BLaER1 treated with 17β-estradiol and CSF1 and Interleukin-3, amounts not matched to agents 10 nM and 100 nM (cell line): ENCODE measurements at regions not wholly inside any gene's neighbourhood (a gene's known extent, or its start where the extent isn't known, plus 50 kb on each side); places are given as distances from the start of the nearest gene placed in this dataset.
"Not testable (repeated sequence)": the region's sequence is repeated elsewhere in the genome, so short reads cannot be mapped to it uniquely, and the experiment has no call there.

Experiments
- H3K27ac ChIP-seq, 11 experiments: shearing (Covaris generic); formaldehyde crosslinking; 2 replicates each; pipeline ENCODE4 v1.8.1; 2022
- H3K27me3 ChIP-seq, 11 experiments: shearing (Covaris generic); formaldehyde crosslinking; 2 replicates each; pipeline ENCODE4 v1.8.1; 2022
- H3K36me3 ChIP-seq, 11 experiments: shearing (Covaris generic); formaldehyde crosslinking; 2 replicates each; pipeline ENCODE4 v1.8.1; 2022
- H3K4me1 ChIP-seq, 10 experiments: shearing (Covaris generic); formaldehyde crosslinking; 2 replicates each; pipeline ENCODE4 v1.8.1; 2022
- H3K4me2 ChIP-seq, 11 experiments: shearing (Covaris generic); formaldehyde crosslinking; 2 replicates each; pipeline ENCODE4 v1.8.1; 2022
- H3K4me3 ChIP-seq, 10 experiments: shearing (Covaris generic); formaldehyde crosslinking; 2 replicates each; pipeline ENCODE4 v1.8.1; 2022
- H3K9ac ChIP-seq, 11 experiments: shearing (Covaris generic); formaldehyde crosslinking; 2 replicates each; pipeline ENCODE4 v1.8.1; 2022
- H3K9me3 ChIP-seq, 11 experiments: shearing (Covaris generic); formaldehyde crosslinking; replicated peaks in 1 of 11; 2 replicates each; pipeline ENCODE4 v1.8.1; 2022
- H4K20me1 ChIP-seq, 11 experiments: shearing (Covaris generic); formaldehyde crosslinking; 2 replicates each; pipeline ENCODE4 v1.8.1; 2022
- Cebpa-rat ChIP-seq, 11 experiments: shearing (Covaris generic); IDR thresholded peaks; 2 replicates each; pipeline ENCODE4 v1.8.1; 2022

DNA sequence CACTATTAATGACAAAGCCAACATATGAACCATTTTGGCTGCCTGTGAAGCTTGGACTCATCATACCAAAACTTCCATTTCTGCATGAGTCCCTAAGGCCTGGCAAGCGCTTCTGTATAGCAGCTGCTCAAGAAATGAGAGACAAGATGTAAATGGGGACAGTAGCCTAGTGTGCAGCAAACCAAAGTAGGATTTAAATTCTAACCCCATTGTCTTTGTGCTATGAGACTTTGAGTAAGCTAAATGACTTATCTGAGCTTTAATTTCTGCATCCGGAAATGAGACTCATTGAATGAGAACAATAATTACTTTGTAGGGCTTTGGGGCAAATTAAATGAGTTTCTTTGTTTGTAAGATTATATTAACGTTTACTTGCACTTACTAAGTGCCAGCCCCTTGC is 536.4 kb upstream of the CDH7 start:
- Histone ChIP-seq H3K9me3 (no peaks in the 10 kb centered on the region), H3K4me1 (no peaks in the 10 kb centered on the region), H4K20me1 (no peaks in the 10 kb centered on the region), H3K27me3 (no peaks in the 10 kb centered on the region), H3K9ac (no peak overlapping the region), H3K4me3 (no peak overlapping the region), H3K4me2 (no peak overlapping the region), H3K27ac (no peak overlapping the region), H3K36me3 (no peaks in the 10 kb centered on the region)
- no peak for TF ChIP-seq Cebpa-rat (IDR thresholded peaks at IDR 0.05)

DNA sequence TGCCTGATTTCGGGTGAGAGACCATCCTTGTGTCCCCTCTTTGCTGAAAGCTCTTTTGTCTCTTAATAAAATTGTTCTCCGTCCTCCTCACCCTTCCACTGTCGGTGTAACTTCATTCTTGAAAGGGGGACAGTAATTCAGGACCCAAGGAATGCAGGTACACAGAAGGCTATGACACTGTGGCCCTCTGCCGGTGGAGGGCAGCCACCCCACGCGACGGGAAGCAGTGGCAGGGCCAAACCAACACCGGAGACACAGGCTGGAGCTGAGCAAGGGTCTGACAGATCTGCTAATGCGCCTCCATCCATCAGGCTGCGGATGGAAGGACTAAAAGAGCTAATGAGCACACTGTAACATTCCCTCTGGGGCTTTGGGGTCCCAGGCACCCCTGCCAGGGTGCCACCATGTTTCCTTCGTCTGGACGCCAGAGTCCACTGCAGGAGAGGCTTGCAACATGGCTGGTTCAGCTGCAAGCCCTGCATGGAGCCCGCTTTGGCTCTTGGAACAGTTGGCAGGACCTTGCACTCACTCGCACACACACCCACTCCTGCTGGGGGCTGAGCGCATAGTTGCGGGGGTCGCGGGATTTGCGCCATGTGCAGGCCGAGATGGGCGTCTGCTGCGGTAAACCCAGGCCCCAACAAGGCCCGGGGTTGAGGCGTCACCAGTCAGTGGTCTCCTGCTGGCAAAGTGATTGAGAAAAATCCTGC is 544.1 kb upstream of the CDH7 start:
- no peaks in the 10 kb centered on the region for H3K4me1 ChIP-seq
- H3K27me3 ChIP-seq, result no peaks in the 10 kb centered on the region
- TF ChIP-seq Cebpa-rat (IDR thresholded peaks at IDR 0.05), result no peak
- H3K4me3 ChIP-seq, result no peak overlapping the region
- H3K4me2 ChIP-seq, result no peak overlapping the region
- H4K20me1 ChIP-seq, result no peaks in the 10 kb centered on the region
- no peaks in the 10 kb centered on the region for H3K9me3 ChIP-seq
- no peak overlapping the region for H3K27ac ChIP-seq
- H3K9ac ChIP-seq, result no peak overlapping the region
- H3K36me3 ChIP-seq, result no peaks in the 10 kb centered on the region

DNA sequence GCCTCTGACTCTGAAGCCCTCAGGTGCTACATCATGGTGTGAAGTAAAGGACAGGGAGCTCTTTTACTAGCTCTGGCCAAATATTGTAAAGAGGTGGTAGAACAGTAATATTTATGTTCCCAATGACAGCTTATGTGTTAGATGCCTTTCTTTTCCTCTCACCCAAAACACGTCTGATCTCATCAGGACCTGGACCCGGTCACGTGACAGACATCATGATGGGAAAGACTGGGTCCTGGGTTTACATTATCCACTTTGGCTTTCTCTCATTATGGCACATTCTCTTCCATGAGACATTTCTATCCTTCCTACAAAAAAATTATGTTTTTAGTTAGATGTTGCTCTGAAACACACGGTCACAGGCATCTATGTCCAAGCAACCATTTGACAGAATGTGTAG is 548.7 kb upstream of the CDH7 start:
- Histone ChIP-seq H3K4me2 (no peak overlapping the region), H3K27me3 (no peaks in the 10 kb centered on the region), H3K4me1 (no peaks in the 10 kb centered on the region), H3K9me3 (no peaks in the 10 kb centered on the region), H3K27ac (no peak overlapping the region), H3K9ac (no peak overlapping the region), H4K20me1 (no peaks in the 10 kb centered on the region), H3K4me3 (no peak overlapping the region), H3K36me3 (no peaks in the 10 kb centered on the region)
- no peak for TF ChIP-seq Cebpa-rat (IDR thresholded peaks at IDR 0.05)

DNA sequence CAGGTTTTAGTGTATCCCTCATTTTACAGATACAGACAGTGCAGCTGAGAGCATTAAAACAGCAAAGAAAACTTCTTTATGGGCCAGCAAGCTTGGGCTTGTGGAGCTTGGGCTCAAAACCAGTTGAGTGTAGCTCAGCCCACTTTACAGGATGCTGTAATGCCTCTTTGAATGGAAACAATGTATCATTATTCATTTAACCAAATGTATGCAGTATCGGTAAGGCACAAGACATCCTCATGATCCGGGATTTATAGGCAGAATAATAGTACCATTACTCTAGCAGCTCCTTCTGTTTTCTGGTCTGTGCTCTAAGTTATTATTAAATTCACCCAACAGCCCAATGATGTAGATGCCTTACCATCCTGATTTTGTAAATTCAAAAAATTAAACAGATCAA is 575.1 kb upstream of the CDH7 start:
- TF ChIP-seq Cebpa-rat (IDR thresholded peaks at IDR 0.05), result no peak
- Histone ChIP-seq H3K4me1 (no peaks in the 10 kb centered on the region), H3K27ac (no peak overlapping the region), H3K27me3 (no peaks in the 10 kb centered on the region), H3K9ac (no peak overlapping the region), H3K4me3 (no peak overlapping the region), H3K4me2 (no peak overlapping the region), H4K20me1 (no peaks in the 10 kb centered on the region), H3K36me3 (no peaks in the 10 kb centered on the region), H3K9me3 (peaks cover 0 to 4% (median 0%) of the 10 kb centered on the region in 11 experiments; a peak in 2 of 22 replicates)

DNA sequence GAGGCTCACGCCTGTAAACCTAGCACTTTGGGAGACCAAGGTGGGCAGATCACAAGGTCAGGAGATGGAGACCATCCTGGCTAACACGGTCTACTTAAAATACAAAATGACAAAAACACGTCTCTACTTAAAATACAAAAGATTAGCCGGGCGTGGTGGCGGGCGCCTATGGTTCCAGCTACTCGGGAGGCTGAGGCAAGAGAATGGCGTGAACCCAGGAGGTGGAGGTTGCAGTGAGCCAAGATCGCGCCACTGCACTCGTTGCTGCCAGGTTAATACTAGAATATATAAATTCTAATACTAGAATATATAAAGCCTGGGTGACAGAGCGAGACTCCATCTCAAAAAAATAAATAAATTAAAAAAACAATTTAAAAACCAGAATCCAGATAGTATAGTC is 588.7 kb upstream of the CDH7 start:
- not testable (repeated sequence) for H4K20me1 ChIP-seq, H3K9me3 ChIP-seq, H3K27me3 ChIP-seq, H3K36me3 ChIP-seq, H3K4me1 ChIP-seq, H3K9ac ChIP-seq, H3K27ac ChIP-seq, H3K4me3 ChIP-seq, H3K4me2 ChIP-seq

DNA sequence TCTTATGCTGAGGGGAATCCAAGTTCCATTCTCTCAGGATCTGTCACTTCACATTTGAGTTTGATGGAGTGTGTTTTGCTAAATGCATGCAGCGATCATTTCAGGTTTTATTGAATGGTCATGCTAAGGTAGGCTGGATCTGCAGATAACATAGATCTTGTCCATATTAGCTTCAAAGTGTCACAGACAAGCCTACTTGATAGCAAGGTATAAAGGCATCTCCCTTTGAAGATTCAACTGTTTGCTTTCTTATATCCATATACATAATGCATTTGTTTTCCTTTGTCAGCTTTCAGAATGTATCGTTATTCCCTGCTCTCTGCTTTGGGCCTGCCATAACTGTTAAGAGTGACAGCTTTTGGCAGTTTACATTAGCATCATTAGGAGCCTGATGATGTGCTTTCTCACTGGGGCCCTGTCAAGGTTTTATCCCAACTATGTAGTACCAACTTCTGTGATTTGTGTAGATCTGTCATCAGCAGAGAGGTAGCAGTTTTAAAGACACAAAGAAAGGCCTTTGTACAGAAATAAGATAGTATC is 604.3 kb upstream of the CDH7 start:
- H3K27ac ChIP-seq, result no peak overlapping the region
- H3K4me3 ChIP-seq, result no peak overlapping the region
- no peak for TF ChIP-seq Cebpa-rat (IDR thresholded peaks at IDR 0.05)
- H4K20me1 ChIP-seq, result no peaks in the 10 kb centered on the region
- no peaks in the 10 kb centered on the region for H3K27me3 ChIP-seq
- no peak overlapping the region for H3K9ac ChIP-seq
- H3K4me1 ChIP-seq, result peaks cover 0 to 16% (median 11%) of the 10 kb centered on the region in 10 experiments; a peak in 15 of 20 replicates
- no peak overlapping the region for H3K4me2 ChIP-seq
- no peaks in the 10 kb centered on the region for H3K36me3 ChIP-seq
- H3K9me3 ChIP-seq, result peaks cover 0 to 24% (median 6%) of the 10 kb centered on the region in 11 experiments; a peak in 12 of 22 replicates

DNA sequence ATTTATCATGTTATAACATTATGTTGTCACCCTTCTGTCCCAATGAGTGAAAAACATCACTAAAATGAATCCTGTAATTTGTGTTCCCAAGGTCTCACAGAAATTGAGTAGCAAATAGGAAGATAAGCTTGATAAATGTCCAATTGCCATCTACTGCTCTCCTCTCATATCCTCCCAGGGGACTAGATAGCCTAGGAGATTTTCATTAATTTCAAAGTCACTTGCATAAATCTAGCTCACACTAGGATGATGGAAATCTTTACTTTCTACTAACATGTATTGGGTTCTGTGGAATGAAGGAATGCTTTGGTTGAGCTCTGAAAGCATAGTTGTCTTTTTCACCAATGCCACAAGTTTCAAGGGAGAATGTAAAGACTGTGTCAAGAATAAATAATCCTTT is 605.5 kb upstream of the CDH7 start:
- Histone ChIP-seq H3K4me3 (no peak overlapping the region), H3K27me3 (no peaks in the 10 kb centered on the region), H3K9me3 (peaks cover 0 to 14% (median 5%) of the 10 kb centered on the region in 11 experiments; a peak in 11 of 22 replicates), H3K4me2 (no peak overlapping the region), H4K20me1 (no peaks in the 10 kb centered on the region), H3K4me1 (peaks cover 0 to 16% (median 11%) of the 10 kb centered on the region in 10 experiments; a peak in 15 of 20 replicates), H3K27ac (no peak overlapping the region), H3K36me3 (no peaks in the 10 kb centered on the region), H3K9ac (no peak overlapping the region)
- TF ChIP-seq Cebpa-rat (IDR thresholded peaks at IDR 0.05), result no peak

DNA sequence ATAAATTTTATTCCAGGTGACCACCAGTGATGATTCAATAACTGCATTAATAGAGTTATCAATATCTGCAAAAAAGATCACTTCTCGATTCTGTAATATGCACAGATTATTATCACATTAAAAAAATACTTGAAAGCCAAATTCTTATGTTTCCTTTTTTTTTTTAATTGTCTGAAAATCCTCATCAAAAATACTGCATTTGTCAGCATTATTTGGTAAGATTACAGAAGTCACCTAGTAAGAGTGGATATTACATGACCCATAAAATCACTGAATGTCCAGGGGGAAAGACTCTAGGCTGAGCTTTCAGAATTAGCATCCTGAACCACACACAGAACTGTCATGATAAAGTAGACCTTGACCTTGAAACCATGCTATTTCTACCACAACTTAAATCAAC is 617.2 kb upstream of the CDH7 start:
- Histone ChIP-seq H3K36me3 (no peaks in the 10 kb centered on the region), H3K27me3 (no peaks in the 10 kb centered on the region), H3K4me3 (no peak overlapping the region), H3K4me2 (no peak overlapping the region), H3K4me1 (no peaks in the 10 kb centered on the region), H3K27ac (no peak overlapping the region), H4K20me1 (no peaks in the 10 kb centered on the region), H3K9me3 (no peaks in the 10 kb centered on the region), H3K9ac (no peak overlapping the region)
- TF ChIP-seq Cebpa-rat (IDR thresholded peaks at IDR 0.05), result no peak

DNA sequence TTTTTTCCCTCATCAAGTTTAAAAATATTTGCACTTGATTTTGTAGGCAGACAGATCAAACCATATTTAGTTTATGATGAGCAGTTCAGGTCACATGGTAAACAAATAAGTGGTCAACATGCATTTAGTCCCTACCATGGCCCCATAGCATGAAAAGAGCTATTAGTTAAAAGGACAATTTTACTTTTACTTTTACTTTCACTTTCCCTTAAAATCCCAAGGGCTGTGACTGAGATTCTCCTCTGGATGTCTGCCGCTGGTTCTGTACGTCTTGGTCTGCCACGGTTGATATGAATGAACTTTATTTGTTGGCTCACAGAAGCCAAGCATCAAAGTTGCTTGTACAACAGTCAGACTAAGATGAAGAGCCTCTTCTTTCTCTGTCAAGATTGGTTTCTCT is 626.2 kb upstream of the CDH7 start:
- peaks cover 0 to 8% (median 0%) of the 10 kb centered on the region in 11 experiments; a peak in 4 of 22 replicates for H3K36me3 ChIP-seq

DNA sequence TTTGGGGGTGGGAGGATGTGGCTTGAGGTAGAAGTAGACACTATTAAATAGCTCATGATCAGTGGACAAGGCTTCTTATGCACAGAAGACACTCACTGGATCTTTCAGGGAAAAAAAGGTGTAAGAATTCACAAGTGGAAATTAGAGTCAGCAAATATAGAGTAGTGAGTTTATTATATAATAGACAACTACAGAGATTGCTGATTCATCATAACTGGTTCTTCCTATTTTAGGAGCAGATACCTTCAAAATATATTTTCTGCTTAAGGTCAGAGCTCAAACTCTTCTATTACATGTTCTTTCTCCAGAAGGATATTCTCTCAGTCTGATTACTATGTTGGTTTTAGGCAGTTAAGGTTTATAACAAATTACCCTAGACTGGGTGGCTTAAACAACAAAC is 646.9 kb upstream of the CDH7 start:
- Histone ChIP-seq H3K27me3 (no peaks in the 10 kb centered on the region), H3K36me3 (no peaks in the 10 kb centered on the region), H3K4me3 (no peak overlapping the region), H3K27ac (no peak overlapping the region), H3K4me2 (no peak overlapping the region), H3K9me3 (no peaks in the 10 kb centered on the region; a peak in 2 of 22 replicates), H3K4me1 (no peaks in the 10 kb centered on the region), H4K20me1 (no peaks in the 10 kb centered on the region), H3K9ac (no peak overlapping the region)
- TF ChIP-seq Cebpa-rat (IDR thresholded peaks at IDR 0.05), result no peak

More for the DNA sequence above, 626.2 kb upstream of the CDH7 start:
- peak overlapping the region in 2 of 10 experiments; percentile 0 to 29; a peak in 2 of 20 replicates for H3K4me3 ChIP-seq
- TF ChIP-seq Cebpa-rat (IDR thresholded peaks at IDR 0.05), result no peak
- H3K27me3 ChIP-seq, result no peaks in the 10 kb centered on the region
- H3K9ac ChIP-seq, result no peak overlapping the region
- peak overlapping the region; percentile 32 to 56 (median 40); a peak in 20 of 22 replicates for H3K4me2 ChIP-seq
- H3K9me3 ChIP-seq, result peaks cover 24 to 40% (median 30%) of the 10 kb centered on the region in 11 experiments
- peaks cover 0 to 10% (median 0%) of the 10 kb centered on the region in 10 experiments; a peak in 3 of 20 replicates for H3K4me1 ChIP-seq
- no peaks in the 10 kb centered on the region for H4K20me1 ChIP-seq
- 0 out of 22 replicates have a peak overlapping the region, but pooled peaks of 2 of the 11 experiments have one; percentile 5 to 14 for H3K27ac ChIP-seq
